Hepatocyte (in vitro differentiated cells): ENCODE measurements at regions not wholly inside any gene's neighbourhood (a gene's known extent, or its start where the extent isn't known, plus 50 kb on each side); places are given as distances from the start of the nearest gene placed in this dataset.

ENCODE experiments used
- DNase-seq: peaks from one replicate; pipeline ENCODE4 v3.0.0-alpha.2; 2016; ENCODE audit warnings: low spot score
- H2AFZ ChIP-seq: fragments of 200-600 bp; sonication (generic); 2 replicates; pipeline ENCODE4 v1.6.0; 2016; ENCODE audit warnings: antibody characterized with exemption, mild to moderate bottlenecking
- H3K27ac ChIP-seq: fragments of 200-600 bp; sonication (generic); 2 replicates; pipeline ENCODE4 v1.5.1; 2016; ENCODE audit warnings: mild to moderate bottlenecking
- H3K27me3 ChIP-seq: fragments of 200-600 bp; sonication (generic); 2 replicates; pipeline ENCODE4 v1.6.1; 2016
- H3K36me3 ChIP-seq: fragments of 200-600 bp; sonication (generic); replicated peaks from 2 replicates; pipeline ENCODE4 v1.5.1; 2016; ENCODE audit warnings: low read depth; ENCODE audit not compliant: insufficient read depth
- H3K4me1 ChIP-seq: fragments of 200-600 bp; sonication (generic); 2 replicates; pipeline ENCODE4 v1.5.1; 2016; ENCODE audit warnings: mild to moderate bottlenecking, moderate library complexity; ENCODE audit not compliant: insufficient read depth
- H3K4me2 ChIP-seq: fragments of 200-600 bp; sonication (generic); 2 replicates; pipeline ENCODE4 v1.6.0; 2016
- H3K4me3 ChIP-seq: fragments of 200-600 bp; sonication (generic); 2 replicates; pipeline ENCODE4 v1.5.1; 2016; ENCODE audit warnings: mild to moderate bottlenecking
- H3K79me2 ChIP-seq: fragments of 200-600 bp; sonication (generic); 2 replicates; pipeline ENCODE4 v1.6.0; 2017; ENCODE audit warnings: mild to moderate bottlenecking
- H3K9me2 ChIP-seq: fragments of 200-600 bp; sonication (generic); replicated peaks from 2 replicates; pipeline ENCODE4 v1.6.0; 2017; ENCODE audit warnings: mild to moderate bottlenecking; ENCODE audit not compliant: insufficient read depth
- H3K9me3 ChIP-seq: fragments of 200-600 bp; sonication (generic); 2 replicates; pipeline ENCODE4 v1.5.1; 2016; ENCODE audit warnings: low read depth, mild to moderate bottlenecking
- H4K20me1 ChIP-seq: fragments of 200-600 bp; sonication (generic); 2 replicates; pipeline ENCODE4 v1.6.0; 2016; ENCODE audit warnings: mild to moderate bottlenecking; ENCODE audit not compliant: insufficient read depth, poor library complexity, severe bottlenecking
- CTCF ChIP-seq: fragments of 200-600 bp; sonication (generic); IDR thresholded peaks from 2 replicates; pipeline ENCODE4 v1.5.1; 2016; ENCODE audit warnings: antibody characterized with exemption, mild to moderate bottlenecking; ENCODE audit not compliant: poor library complexity
- EZH2 ChIP-seq: fragments of 200-600 bp; sonication (generic); IDR thresholded peaks from 2 replicates; pipeline ENCODE4 v1.6.1; 2016; ENCODE audit warnings: antibody characterized with exemption, mild to moderate bottlenecking, borderline replicate concordance
- EZH2phosphoT487 ChIP-seq: fragments of 200-600 bp; sonication (generic); IDR thresholded peaks from one replicate; pipeline ENCODE4 v1.6.1; 2018; ENCODE audit warnings: antibody characterized with exemption, mild to moderate bottlenecking, low read depth, moderate library complexity; ENCODE audit not compliant: unreplicated experiment, severe bottlenecking
- WGBS: methylation state at CpG from one replicate; pipeline ENCODE4 v1.1.6; 2016; ENCODE audit warnings: low lambda C conversion rate; ENCODE audit errors: missing lambda C conversion rate; 5-methylcytosine and 5-hydroxymethylcytosine counted together

GRCh38 chr2:9737053-9737875 lies 106.0 kb upstream of the TAF1B start:
- Histone ChIP-seq H3K9me3 (peaks cover 4% of the 10 kb centered on the region), H3K27me3 (no peaks in the 10 kb centered on the region), H3K36me3 (no peaks in the 10 kb centered on the region), H3K4me1 (no peaks in the 10 kb centered on the region), H4K20me1 (no peaks in the 10 kb centered on the region), H3K4me2 (no peak overlapping the region), H3K27ac (no peak overlapping the region), H2AFZ (no peak overlapping the region), H3K9me2 (no peaks in the 10 kb centered on the region), H3K79me2 (no peaks in the 10 kb centered on the region), H3K4me3 (no peak overlapping the region)
- 75% methylated on average over 8 of the region's 9 CpGs for WGBS
- TF ChIP-seq EZH2phosphoT487, result no peak
- TF ChIP-seq CTCF, result no peak
- no peak for TF ChIP-seq EZH2
- DNase-seq, result no peak

- no peak for DNase-seq
- no peaks in the 10 kb centered on the region for H4K20me1 ChIP-seq
Observed at GRCh38 chr2:9738062-9738461, 105.2 kb upstream of the TAF1B start.

DNA sequence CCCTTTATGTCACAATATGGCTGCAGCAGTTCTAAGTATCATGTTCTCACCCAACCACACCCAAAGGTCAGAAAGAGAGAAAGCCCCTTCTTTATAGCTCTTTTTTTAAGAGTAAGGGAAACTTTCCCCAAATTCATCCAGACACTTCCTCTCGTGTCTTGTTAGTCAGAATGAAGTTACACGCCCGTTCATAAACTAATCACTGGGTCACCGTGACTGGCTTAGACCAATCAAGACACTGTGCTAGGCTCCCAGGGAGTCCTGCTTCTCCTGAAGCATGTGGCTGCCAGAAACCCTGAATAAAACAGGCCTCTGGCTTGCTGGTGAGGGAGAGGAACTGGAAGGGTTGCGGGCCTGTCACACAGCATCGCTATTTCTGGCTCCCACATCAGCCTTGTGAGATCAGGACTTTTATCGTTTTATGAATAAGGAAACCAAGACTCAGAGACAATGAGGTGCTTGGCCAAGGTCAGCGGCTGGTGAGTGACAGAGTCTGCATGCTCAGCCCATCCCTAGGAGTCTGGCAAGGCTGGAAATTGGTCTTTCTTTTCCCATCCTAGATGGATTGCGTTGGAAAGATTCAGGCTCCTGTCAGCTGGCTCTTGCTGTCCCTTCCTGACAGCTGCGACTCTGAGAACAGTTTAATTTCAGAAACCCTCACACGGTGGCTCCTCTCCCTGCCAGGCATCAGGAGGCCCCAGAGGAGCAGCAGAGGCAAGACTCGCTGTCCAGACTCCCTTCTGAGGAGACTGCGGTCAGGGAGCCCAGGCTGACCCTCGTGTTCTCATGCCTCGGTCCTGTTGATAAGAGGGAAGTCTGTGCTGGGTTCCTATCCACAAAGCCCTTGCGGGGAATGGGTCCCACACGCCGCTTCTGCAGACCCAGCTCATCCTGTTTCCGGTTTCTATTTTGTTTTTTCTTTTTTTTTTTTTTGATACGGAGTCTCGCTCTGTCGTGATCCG lies 104.5 kb upstream of the TAF1B start:
- 84% methylated on average over 23 of the region's 23 CpGs for WGBS
- Histone ChIP-seq H3K4me2 (no peak overlapping the region), H3K9me3 (peaks cover 4% of the 10 kb centered on the region), H3K27me3 (no peaks in the 10 kb centered on the region), H3K4me3 (no peak overlapping the region), H3K27ac (no peak overlapping the region), H3K36me3 (no peaks in the 10 kb centered on the region), H3K4me1 (no peaks in the 10 kb centered on the region), H2AFZ (no peak overlapping the region), H4K20me1 (no peaks in the 10 kb centered on the region), H3K79me2 (no peaks in the 10 kb centered on the region), H3K9me2 (no peaks in the 10 kb centered on the region)
- TF ChIP-seq EZH2, result no peak
- no peak for TF ChIP-seq CTCF
- no peak for TF ChIP-seq EZH2phosphoT487
- no peak for DNase-seq

More at GRCh38 chr2:9738062-9738461, 105.2 kb upstream of the TAF1B start:
- Histone ChIP-seq H3K9me3 (peaks cover 4% of the 10 kb centered on the region), H3K27ac (no peak overlapping the region), H3K4me3 (no peak overlapping the region), H3K79me2 (no peaks in the 10 kb centered on the region), H3K9me2 (no peaks in the 10 kb centered on the region), H3K4me1 (no peaks in the 10 kb centered on the region), H3K4me2 (no peak overlapping the region), H2AFZ (no peak overlapping the region), H3K27me3 (no peaks in the 10 kb centered on the region), H3K36me3 (no peaks in the 10 kb centered on the region)
- WGBS, result 82% methylated on average over 5 of the region's 5 CpGs
- TF ChIP-seq EZH2, result no peak
- TF ChIP-seq EZH2phosphoT487, result no peak
- TF ChIP-seq CTCF, result no peak
